Kidney tubule cell (primary cell): ENCODE measurements at regions not wholly inside any gene's neighbourhood (a gene's known extent, or its start where the extent isn't known, plus 50 kb on each side); places are given as distances from the start of the nearest gene placed in this dataset.

ENCODE experiments used
- DNase-seq: peaks from one replicate; pipeline ENCODE4 v3.0.0-alpha.2; 2018; ENCODE audit warnings: low spot score

DNA sequence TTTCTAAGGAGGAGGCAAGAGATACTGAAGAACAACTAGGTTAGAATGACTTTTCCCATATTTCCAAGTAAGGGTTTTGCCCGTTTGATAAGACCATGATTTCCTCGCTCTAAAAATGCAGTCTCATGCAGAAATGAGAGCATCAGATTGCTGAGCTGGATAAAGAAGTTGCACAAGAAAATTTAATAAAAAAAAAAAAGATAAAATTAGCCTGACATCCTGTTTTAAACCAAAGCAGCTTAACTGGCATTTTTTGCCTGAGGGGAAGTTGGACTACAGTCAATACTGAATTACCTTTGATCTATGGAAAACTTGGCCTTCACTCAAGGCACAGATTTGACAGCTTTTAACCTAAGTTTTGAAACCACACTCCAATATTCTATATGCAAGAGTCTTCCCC lies 208.4 kb downstream of the GASK1B start:
- DNase-seq, result no peak

GRCh38 chr4:157961229-157961990 lies 211.4 kb downstream of the GASK1B start:
- peak; percentile 14 for DNase-seq

DNA sequence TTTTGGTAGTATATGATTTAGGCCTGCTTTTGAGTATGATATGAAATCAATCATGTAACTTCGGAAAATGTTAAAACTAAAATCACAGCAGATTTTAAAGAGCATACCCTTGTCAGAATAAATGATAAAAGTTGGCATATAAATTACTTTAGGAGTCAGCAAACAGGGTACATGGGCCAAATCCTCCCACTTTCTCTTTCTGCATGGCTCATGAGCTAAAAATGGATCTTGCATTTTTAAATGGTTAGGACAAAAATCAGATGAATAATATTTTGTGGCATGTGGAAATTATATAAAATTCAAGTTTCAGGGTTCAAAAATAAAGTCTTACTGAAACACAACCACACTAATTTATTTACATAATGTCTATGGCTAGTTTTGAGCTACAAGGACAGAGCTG lies 214.9 kb downstream of the GASK1B start:
- no peak for DNase-seq

- DNase-seq, result no peak
Observed at GRCh38 chr4:157942017-157942416, 230.8 kb downstream of the GASK1B start.

DNA sequence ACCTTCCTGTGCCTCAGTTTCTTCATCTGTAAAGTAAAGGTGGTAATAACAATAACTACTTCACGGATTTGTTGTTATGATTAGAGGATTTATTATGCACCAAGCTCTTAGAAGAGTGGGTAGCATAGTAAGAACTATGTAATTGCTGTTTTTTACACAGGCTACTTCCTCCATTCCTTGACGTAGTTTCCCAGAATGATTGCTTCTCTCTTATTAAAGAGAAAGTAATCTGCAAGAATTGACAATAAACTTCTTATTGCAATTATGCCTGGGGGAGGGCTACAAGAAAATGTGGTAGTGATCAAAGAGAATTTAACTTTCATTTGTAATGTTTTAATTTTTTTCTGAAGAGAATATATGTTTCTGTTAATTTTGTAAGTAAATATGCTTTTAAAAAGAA lies 238.7 kb downstream of the GASK1B start:
- DNase-seq, result no peak

- DNase-seq, result no peak
Observed at GRCh38 chr4:157932936-157933335, 239.9 kb downstream of the GASK1B start.

GRCh38 chr4:157929486-157929885 lies 243.3 kb downstream of the GASK1B start:
- no peak for DNase-seq

- peak; percentile 34 for DNase-seq
Observed at GRCh38 chr4:157918036-157918832, 254.6 kb downstream of the GASK1B start.

DNA sequence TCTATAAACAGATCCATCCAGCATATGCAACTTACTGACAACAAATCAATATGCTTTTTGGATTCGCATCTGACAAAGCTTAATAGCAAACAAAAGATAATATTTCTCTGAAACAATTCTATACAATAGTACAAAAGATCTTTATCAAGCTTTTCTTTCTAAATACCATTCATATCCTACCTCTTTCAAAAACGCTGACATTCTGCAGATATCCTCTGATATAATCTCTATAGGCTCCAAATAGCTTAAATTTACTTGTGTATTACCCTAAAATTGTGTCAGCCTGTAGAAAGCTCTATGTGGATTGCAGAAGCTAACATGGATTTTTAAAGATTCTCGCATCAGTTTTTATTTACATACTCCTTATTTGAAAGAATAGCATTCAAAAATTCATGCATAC lies 260.6 kb downstream of the GASK1B start:
- DNase-seq, result no peak

GRCh38 chr4:157911662-157912061 lies 261.2 kb downstream of the GASK1B start:
- DNase-seq, result no peak

- no peak for DNase-seq
Observed at GRCh38 chr4:157908691-157909090, 264.1 kb downstream of the GASK1B start.

- no peak for DNase-seq
Observed at GRCh38 chr4:157908031-157908430, 264.8 kb downstream of the GASK1B start.

- DNase-seq, result no peak
Observed at GRCh38 chr4:157907226-157907946, 265.4 kb downstream of the GASK1B start.

DNA sequence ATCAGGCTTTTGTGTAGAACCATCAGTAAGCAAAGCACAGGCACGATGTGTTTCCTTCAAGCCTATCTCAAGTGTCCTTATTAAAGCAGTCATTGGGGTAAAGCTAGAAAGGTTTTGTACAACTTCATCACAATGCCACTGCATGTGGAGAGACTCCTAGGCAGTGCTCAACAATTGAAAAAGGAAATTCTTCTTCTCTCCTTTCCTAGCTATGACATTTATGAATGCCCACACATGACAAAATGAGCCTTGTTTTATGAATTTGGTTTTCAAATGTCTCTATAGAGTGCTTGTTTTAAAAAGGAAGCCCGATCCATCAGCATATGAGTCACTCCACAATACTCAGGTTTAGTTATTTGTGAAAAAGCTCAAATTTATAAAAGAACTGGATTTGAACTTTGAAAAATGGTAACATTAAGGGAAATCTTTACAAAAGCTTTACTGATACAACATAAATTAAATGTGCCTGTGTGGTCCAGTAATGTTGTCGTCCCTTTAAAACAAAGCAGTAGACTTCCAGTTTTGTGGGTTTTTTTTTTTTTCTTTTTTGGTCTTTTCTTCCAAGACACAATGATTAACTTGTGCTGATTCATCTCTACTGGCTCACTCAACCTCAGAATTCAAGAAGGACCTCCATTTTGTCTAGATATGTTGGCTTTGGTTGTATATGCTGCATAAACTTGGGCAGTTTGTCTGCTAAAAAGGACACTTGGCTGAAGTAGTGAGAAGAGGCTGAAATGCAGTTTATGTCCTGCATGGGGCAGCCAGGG lies 273.8 kb downstream of the GASK1B start:
- peak; percentile 35 for DNase-seq

- no peak for DNase-seq
Observed at GRCh38 chr4:157897855-157898370, 274.9 kb downstream of the GASK1B start.

GRCh38 chr4:157896726-157897125 lies 276.1 kb downstream of the GASK1B start:
- no peak for DNase-seq

DNA sequence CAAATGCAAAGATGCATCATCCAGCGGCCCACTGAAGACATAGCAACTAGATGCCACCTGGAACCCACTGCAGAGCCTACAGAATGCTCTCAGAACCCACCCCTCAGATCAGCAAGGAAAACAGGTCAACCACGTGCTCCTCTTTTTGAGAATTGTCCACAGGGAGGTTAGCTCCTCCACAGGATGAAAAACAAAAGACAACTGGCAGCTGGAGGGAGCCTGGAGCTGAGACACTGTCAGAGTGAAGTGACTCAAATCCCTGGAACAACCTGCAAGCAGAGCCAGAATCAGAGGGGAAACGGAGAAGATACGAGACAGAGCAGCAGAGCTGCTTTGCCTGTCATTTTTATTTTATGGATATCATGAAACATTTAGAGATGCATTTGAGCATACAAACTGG lies 277.6 kb downstream of the GASK1B start:
- DNase-seq, result no peak

DNA sequence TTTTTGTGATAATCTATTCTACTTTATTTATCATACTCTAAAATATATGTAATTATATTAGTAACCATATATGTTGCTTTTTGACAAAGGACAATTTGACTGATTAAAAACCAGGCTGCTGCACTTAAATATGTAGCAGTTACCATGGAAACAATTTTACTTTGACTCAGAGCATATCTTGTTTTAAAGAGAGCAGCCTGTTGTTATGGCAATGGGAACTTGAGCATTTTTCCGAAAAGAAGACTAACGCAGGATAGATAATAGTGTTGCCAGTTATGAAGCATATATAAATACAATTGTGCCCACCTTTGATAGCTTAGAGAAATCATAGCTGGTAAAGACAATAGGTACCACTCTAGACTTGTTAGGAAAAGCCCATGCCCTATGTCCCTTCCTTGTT lies 283.0 kb downstream of the GASK1B start:
- DNase-seq, result no peak

DNA sequence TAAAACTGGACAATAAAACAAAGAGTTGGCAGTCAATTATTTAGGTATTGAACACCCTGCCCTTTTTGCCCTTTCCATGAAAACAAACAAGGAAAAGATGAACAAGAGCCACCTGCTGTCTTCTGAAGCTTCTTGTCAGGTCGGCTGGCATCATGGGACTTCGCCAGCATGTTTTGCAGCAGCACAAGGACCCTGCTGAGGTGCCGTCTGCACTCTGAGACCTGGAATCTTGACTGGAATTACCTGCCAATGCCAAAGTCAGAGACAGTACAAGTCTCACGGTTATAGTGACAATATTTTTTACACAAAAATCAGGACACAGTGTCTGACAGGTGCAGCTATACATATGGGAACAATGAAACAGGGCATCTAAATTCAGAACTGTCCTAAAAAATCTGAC lies 284.5 kb downstream of the GASK1B start:
- DNase-seq, result no peak

- DNase-seq, result no peak
Observed at GRCh38 chr4:157887316-157887715, 285.5 kb downstream of the GASK1B start.

DNA sequence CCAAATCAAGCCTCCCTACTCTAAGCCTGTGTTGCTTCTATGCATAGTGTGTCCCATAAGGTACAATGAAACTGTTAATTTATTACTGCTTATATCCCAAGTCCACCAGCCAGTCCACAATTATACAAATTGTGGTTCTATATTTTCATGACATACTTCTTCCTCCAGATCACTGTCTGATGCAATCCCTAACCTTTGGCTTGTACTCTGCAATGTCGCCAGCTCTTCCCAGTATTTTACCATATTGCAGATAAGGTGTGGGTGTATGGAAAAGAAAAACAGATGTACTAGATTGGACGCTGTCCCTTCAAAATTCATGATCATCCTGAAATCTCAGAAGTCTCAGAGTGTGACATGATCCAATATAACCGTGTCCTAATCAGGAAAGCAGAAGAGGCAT lies 286.2 kb downstream of the GASK1B start:
- DNase-seq, result no peak

GRCh38 chr4:157885811-157886210 lies 287.0 kb downstream of the GASK1B start:
- no peak for DNase-seq
